GM12873 (cell line): ENCODE measurements at regions not wholly inside any gene's neighbourhood (a gene's known extent, or its start where the extent isn't known, plus 50 kb on each side); places are given as distances from the start of the nearest gene placed in this dataset.

ENCODE experiments used
- CTCF ChIP-seq: IDR thresholded peaks from 2 replicates; pipeline ENCODE4 v1.5.1; 2012; ENCODE audit warnings: low read depth, mild to moderate bottlenecking, moderate library complexity, low read length, control low read depth; ENCODE audit not compliant: insufficient read depth; ENCODE audit errors: missing control alignments

- no peak for TF ChIP-seq CTCF
Observed at GRCh38 chr4:27381815-27382214, 521.2 kb downstream of the STIM2 start.

- no peak for TF ChIP-seq CTCF
Observed at GRCh38 chr4:27387711-27388110, 527.1 kb downstream of the STIM2 start.

- no peak for TF ChIP-seq CTCF
Observed at GRCh38 chr4:27397886-27398285, 537.2 kb downstream of the STIM2 start.

- TF ChIP-seq CTCF, result no peak
Observed at GRCh38 chr4:27398631-27399310, 538.1 kb downstream of the STIM2 start.

GRCh38 chr4:27407616-27408015 is 547.0 kb downstream of the STIM2 start:
- TF ChIP-seq CTCF, result no peak

GRCh38 chr4:27412613-27413012 is 552.0 kb downstream of the STIM2 start:
- no peak for TF ChIP-seq CTCF

GRCh38 chr4:27414887-27415731 is 554.5 kb downstream of the STIM2 start:
- no peak for TF ChIP-seq CTCF
